SK-N-SH (cell line): ENCODE measurements at regions not wholly inside any gene's neighbourhood (a gene's known extent, or its start where the extent isn't known, plus 50 kb on each side); places are given as distances from the start of the nearest gene placed in this dataset.
A peak's percentile ranks its signal among the peaks of the same experiment; 100 is the strongest.

ENCODE experiments used
- CTCF ChIA-PET: fragments of 300-600, 350-600 bp; formaldehyde crosslinking; extraction: SDS; loops from one replicate; lab custom pipeline; 2021; lab: Yijun Ruan, JAX
- POLR2A ChIA-PET: fragments of 350-600 bp; sonication (Branson Sonifier 250); formaldehyde crosslinking; extraction: SDS; loops from one replicate; lab custom pipeline; 2020; ENCODE audit warnings: antibody characterized with exemption, inconsistent platforms; lab: Yijun Ruan, JAX
- DNase-seq: peaks from one replicate; pipeline ENCODE4 v3.0.0; 2012
- H2AFZ ChIP-seq: fragments of 200-600 bp; sonication (generic); 2 replicates; pipeline ENCODE4 v1.8.1; 2016; ENCODE audit warnings: antibody characterized with exemption, mild to moderate bottlenecking, low read depth
- H3F3A ChIP-seq: fragments of 200-600 bp; sonication (generic); replicated peaks from 2 replicates; pipeline ENCODE3; 2016; ENCODE audit warnings: antibody characterized with exemption, mild to moderate bottlenecking; ENCODE audit not compliant: insufficient read depth
- H3K27ac ChIP-seq, 2 experiments: fragments of 200-500 bp in 1 of 2; fragments of 200-600 bp in 1 of 2; sonication (Bioruptor generic) in 1 of 2; sonication (generic), shearing (Covaris generic) in 1 of 2; 2 replicates each; pipeline versions ENCODE4 v1.5.1 to v1.6.1; 2014 to 2016; ENCODE audit warnings: low read depth in 2 of 2, inconsistent platforms in 1 of 2, low read length in 1 of 2, mild to moderate bottlenecking in 1 of 2, mixed read lengths in 1 of 2
- H3K27me3 ChIP-seq: fragments of 200-600 bp; sonication (generic), shearing (Covaris generic); 2 replicates; pipeline ENCODE4 v1.6.1; 2016; ENCODE audit warnings: mixed run types; ENCODE audit not compliant: insufficient read depth
- H3K36me3 ChIP-seq, 2 experiments: fragments of 200-500 bp in 1 of 2; fragments of 200-600 bp in 1 of 2; sonication (Bioruptor generic) in 1 of 2; sonication (generic) in 1 of 2; replicated peaks in 1 of 2; 2 replicates each; pipeline versions ENCODE3 to v1.5.1; 2014 to 2016; ENCODE audit warnings: low read length in 1 of 2, mild to moderate bottlenecking in 1 of 2; ENCODE audit not compliant: insufficient read depth in 2 of 2, control insufficient read depth in 1 of 2
- H3K4me1 ChIP-seq, 2 experiments: fragments of 200-500 bp in 1 of 2; fragments of 200-600 bp in 1 of 2; sonication (Bioruptor generic) in 1 of 2; sonication (generic), shearing (Covaris generic) in 1 of 2; 2 replicates each; pipeline versions ENCODE4 v1.5.1 to v1.6.1; 2014 to 2016; ENCODE audit warnings: low read depth in 1 of 2, low read length in 1 of 2, mixed run types in 1 of 2; ENCODE audit not compliant: insufficient read depth in 2 of 2, control insufficient read depth in 1 of 2
- H3K4me2 ChIP-seq: fragments of 200-600 bp; sonication (generic), shearing (Covaris generic); 2 replicates; pipeline ENCODE4 v1.6.1; 2017; ENCODE audit warnings: mixed run types
- H3K4me3 ChIP-seq, 2 experiments: fragments of 200-500 bp in 1 of 2; fragments of 200-600 bp in 1 of 2; sonication (Bioruptor generic) in 1 of 2; sonication (generic), shearing (Covaris generic) in 1 of 2; 2 replicates each; pipeline versions ENCODE4 v1.5.1 to v1.8.1; 2014 to 2016; ENCODE audit warnings: low read depth in 2 of 2, inconsistent platforms in 1 of 2, low read length in 1 of 2, mild to moderate bottlenecking in 1 of 2, mixed read lengths in 1 of 2, moderate library complexity in 1 of 2
- H3K79me2 ChIP-seq: fragments of 200-600 bp; sonication (generic); 2 replicates; pipeline ENCODE4 v1.8.1; 2017; ENCODE audit warnings: mild to moderate bottlenecking; ENCODE audit not compliant: insufficient read depth
- H3K9ac ChIP-seq: fragments of 200-600 bp; sonication (generic); 2 replicates; pipeline ENCODE4 v1.6.1; 2017; ENCODE audit warnings: mixed run types
- H3K9me2 ChIP-seq: fragments of 200-600 bp; sonication (generic); 2 replicates; pipeline ENCODE4 v1.6.1; 2017; ENCODE audit warnings: mixed run types
- H3K9me3 ChIP-seq: fragments of 200-600 bp; sonication (generic); 2 replicates; pipeline ENCODE4 v1.6.1; 2017; ENCODE audit warnings: mixed run types, mild to moderate bottlenecking, moderate library complexity
- H4K20me1 ChIP-seq: fragments of 200-600 bp; sonication (generic); 2 replicates; pipeline ENCODE4 v1.6.1; 2017; ENCODE audit warnings: mild to moderate bottlenecking, mixed run types; ENCODE audit not compliant: insufficient read depth
- CHD2 ChIP-seq: fragments of 150-350 bp; IDR thresholded peaks from 2 replicates; pipeline ENCODE4 v1.6.1; 2018; ENCODE audit warnings: low read length; ENCODE audit not compliant: partially characterized antibody
- ELF1 ChIP-seq: IDR thresholded peaks from 2 replicates; pipeline ENCODE4 v1.4.0; 2012
- FOXM1 ChIP-seq: IDR thresholded peaks from 2 replicates; pipeline ENCODE4 v1.4.0; 2012; ENCODE audit warnings: low read depth, mild to moderate bottlenecking
- GATA2 ChIP-seq: sonication (generic); formaldehyde crosslinking; IDR thresholded peaks from 2 replicates; pipeline ENCODE4 v1.5.0; 2020; ENCODE audit warnings: mild to moderate bottlenecking, missing genetic modification reagents
- JUND ChIP-seq: IDR thresholded peaks from 2 replicates; pipeline ENCODE4 v1.4.0; 2012
- NFIC ChIP-seq: IDR thresholded peaks from 2 replicates; pipeline ENCODE4 v1.4.0; 2012; ENCODE audit warnings: borderline replicate concordance
- RAD21 ChIP-seq: IDR thresholded peaks from 2 replicates; pipeline ENCODE4 v1.6.1; 2012; ENCODE audit warnings: mild to moderate bottlenecking, low read length
- RCOR1 ChIP-seq: fragments of 150-350 bp; IDR thresholded peaks from 2 replicates; pipeline ENCODE4 v1.6.1; 2017; ENCODE audit warnings: antibody characterized with exemption, low read length
- SIN3A ChIP-seq: IDR thresholded peaks from 2 replicates; pipeline ENCODE4 v1.6.1; 2012; ENCODE audit warnings: low read depth, mild to moderate bottlenecking, low read length, moderate library complexity, borderline replicate concordance
- SMC3 ChIP-seq: IDR thresholded peaks from 2 replicates; pipeline ENCODE4 v1.6.1; 2012; ENCODE audit warnings: low read depth, low read length, improper control_type of control experiment
- TAF1 ChIP-seq: IDR thresholded peaks from 2 replicates; pipeline ENCODE4 v1.6.1; 2012; ENCODE audit warnings: low read depth, mild to moderate bottlenecking, low read length, moderate library complexity, borderline replicate concordance
- TCF12 ChIP-seq: IDR thresholded peaks from 2 replicates; pipeline ENCODE4 v1.4.0; 2012
- USF1 ChIP-seq: IDR thresholded peaks from 2 replicates; pipeline ENCODE4 v1.4.0; 2012; ENCODE audit warnings: low read depth, borderline replicate concordance
- ZBTB33 ChIP-seq: IDR thresholded peaks from 2 replicates; pipeline ENCODE4 v1.4.0; 2012; ENCODE audit warnings: low read depth, borderline replicate concordance
- WGBS: methylation state at CpG from one replicate; pipeline ENCODE4 v1.1.6; 2017; ENCODE audit warnings: low lambda C conversion rate; 5-methylcytosine and 5-hydroxymethylcytosine counted together
- TF ChIP-seq, protein P1 (sequence below): fragments of 150-350 bp; IDR thresholded peaks from 2 replicates; pipeline ENCODE4 v1.6.1; 2017; ENCODE audit warnings: antibody characterized with exemption, low read length, low read depth, borderline replicate concordance
- TF ChIP-seq, protein P2 (sequence below): fragments of 200-600 bp; sonication (generic); IDR thresholded peaks from 2 replicates; pipeline ENCODE4 v1.6.1; 2017; ENCODE audit warnings: antibody characterized with exemption, mild to moderate bottlenecking, moderate library complexity

- no peaks in the 10 kb centered on the region for H3K36me3 ChIP-seq
- CTCF ChIA-PET, result no interaction called here
- no peak overlapping the region for H3K9ac ChIP-seq
- no peak overlapping the region for H3K4me3 ChIP-seq
- no peaks in the 10 kb centered on the region for H3K9me2 ChIP-seq
- no peak overlapping the region for H3K4me2 ChIP-seq
- WGBS, result 16% methylated on average over 2 of the region's 2 CpGs
- no peaks in the 10 kb centered on the region for H3K27me3 ChIP-seq
- H3K9me3 ChIP-seq, result no peaks in the 10 kb centered on the region
- H4K20me1 ChIP-seq, result no peaks in the 10 kb centered on the region
- POLR2A ChIA-PET, result no interaction called here
- no peak overlapping the region for H2AFZ ChIP-seq
- no peak for DNase-seq
- no peaks in the 10 kb centered on the region for H3K4me1 ChIP-seq
- no peak overlapping the region for H3K27ac ChIP-seq
- H3F3A ChIP-seq, result no peaks in the 10 kb centered on the region
- no peaks in the 10 kb centered on the region for H3K79me2 ChIP-seq
- TF ChIP-seq, protein P1, sequence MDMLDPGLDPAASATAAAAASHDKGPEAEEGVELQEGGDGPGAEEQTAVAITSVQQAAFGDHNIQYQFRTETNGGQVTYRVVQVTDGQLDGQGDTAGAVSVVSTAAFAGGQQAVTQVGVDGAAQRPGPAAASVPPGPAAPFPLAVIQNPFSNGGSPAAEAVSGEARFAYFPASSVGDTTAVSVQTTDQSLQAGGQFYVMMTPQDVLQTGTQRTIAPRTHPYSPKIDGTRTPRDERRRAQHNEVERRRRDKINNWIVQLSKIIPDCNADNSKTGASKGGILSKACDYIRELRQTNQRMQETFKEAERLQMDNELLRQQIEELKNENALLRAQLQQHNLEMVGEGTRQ, result no peak
- TF ChIP-seq FOXM1 (no peak), TAF1 (no peak), JUND (no peak), ZBTB33 (no peak), ELF1 (no peak), SIN3A (no peak), GATA2 (CRISPR knock-in tag) (no peak), CHD2 (no peak), NFIC (no peak), USF1 (no peak), TCF12 (no peak)
These were observed 808.3 kb downstream of the VGLL3 start for GRCh38 chr3:86182606-86183005.

DNA sequence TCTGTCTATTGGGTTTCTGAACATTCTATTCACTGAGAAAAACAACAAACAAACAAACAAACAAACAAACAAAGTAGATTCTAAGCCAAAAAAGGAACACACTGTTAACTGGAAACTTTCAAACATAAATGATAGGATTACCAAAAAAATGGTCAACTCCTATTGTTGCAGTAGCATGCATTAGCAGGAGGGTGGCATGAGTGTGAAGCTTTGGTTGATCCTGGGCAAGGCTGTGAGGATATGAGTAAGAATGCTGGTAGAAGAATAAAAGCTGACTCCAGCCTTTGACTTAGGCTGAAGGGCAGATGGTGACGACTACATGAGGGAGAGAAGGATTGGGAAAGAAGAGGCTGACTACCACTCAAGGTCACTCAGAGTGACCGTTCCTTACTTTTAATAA is 810.3 kb downstream of the VGLL3 start:
- Histone ChIP-seq H3K9me2 (no peaks in the 10 kb centered on the region), H3K9me3 (no peaks in the 10 kb centered on the region), H2AFZ (no peak overlapping the region), H4K20me1 (no peaks in the 10 kb centered on the region), H3K4me2 (no peak overlapping the region), H3F3A (no peaks in the 10 kb centered on the region), H3K79me2 (no peaks in the 10 kb centered on the region), H3K36me3 (no peaks in the 10 kb centered on the region), H3K4me1 (no peaks in the 10 kb centered on the region; a peak in 1 of 4 replicates), H3K4me3 (no peak overlapping the region), H3K27me3 (no peaks in the 10 kb centered on the region), H3K9ac (no peak overlapping the region), H3K27ac (no peak overlapping the region)
- ChIA-PET POLR2A (no interaction called here), CTCF (no interaction called here)
- WGBS, result 12% methylated on average over 2 of the region's 2 CpGs
- no peak for TF ChIP-seq ZBTB33
- peak; percentile 45 for TF ChIP-seq RAD21
- TF ChIP-seq, protein P2, sequence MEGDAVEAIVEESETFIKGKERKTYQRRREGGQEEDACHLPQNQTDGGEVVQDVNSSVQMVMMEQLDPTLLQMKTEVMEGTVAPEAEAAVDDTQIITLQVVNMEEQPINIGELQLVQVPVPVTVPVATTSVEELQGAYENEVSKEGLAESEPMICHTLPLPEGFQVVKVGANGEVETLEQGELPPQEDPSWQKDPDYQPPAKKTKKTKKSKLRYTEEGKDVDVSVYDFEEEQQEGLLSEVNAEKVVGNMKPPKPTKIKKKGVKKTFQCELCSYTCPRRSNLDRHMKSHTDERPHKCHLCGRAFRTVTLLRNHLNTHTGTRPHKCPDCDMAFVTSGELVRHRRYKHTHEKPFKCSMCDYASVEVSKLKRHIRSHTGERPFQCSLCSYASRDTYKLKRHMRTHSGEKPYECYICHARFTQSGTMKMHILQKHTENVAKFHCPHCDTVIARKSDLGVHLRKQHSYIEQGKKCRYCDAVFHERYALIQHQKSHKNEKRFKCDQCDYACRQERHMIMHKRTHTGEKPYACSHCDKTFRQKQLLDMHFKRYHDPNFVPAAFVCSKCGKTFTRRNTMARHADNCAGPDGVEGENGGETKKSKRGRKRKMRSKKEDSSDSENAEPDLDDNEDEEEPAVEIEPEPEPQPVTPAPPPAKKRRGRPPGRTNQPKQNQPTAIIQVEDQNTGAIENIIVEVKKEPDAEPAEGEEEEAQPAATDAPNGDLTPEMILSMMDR, result peak; percentile 42
- no peak for TF ChIP-seq NFIC
- 0 out of 2 replicates have a peak, but pooled peaks have one; percentile 4 for TF ChIP-seq SMC3
- TF ChIP-seq RCOR1, result no peak
- peak; percentile 7 for DNase-seq
